PC-3 (cell line): ENCODE measurements at regions not wholly inside any gene's neighbourhood (a gene's known extent, or its start where the extent isn't known, plus 50 kb on each side); places are given as distances from the start of the nearest gene placed in this dataset.
A peak's percentile ranks its signal among the peaks of the same experiment; 100 is the strongest.

Experiments
- ATAC-seq: fragments of 200-7000 bp; cut with Tn5 transposase; 2 replicates; pipeline ENCODE4 v1.9.1; 2020; ENCODE audit warnings: mild to moderate bottlenecking, moderate library complexity
- BruUV-seq: library from RNA; stranded (reverse); fragments of 400-500 nt; replicated peaks from 2 replicates; lab custom pipeline; 2021; lab: Mats Ljungman, UMichigan
- CTCF ChIA-PET: fragments of 300-600 bp; sonication (Branson Sonifier 250); formaldehyde crosslinking; loops from one replicate; lab custom pipeline; 2022; ENCODE audit warnings: antibody characterized with exemption; lab: Charles Lee
- POLR2A ChIA-PET: fragments of 300-600 bp; sonication (Branson Sonifier 250); formaldehyde crosslinking; loops from one replicate; lab custom pipeline; 2022; ENCODE audit warnings: antibody characterized with exemption; ENCODE audit not compliant: unreplicated experiment; lab: Charles Lee
- DNase-seq: peaks from one replicate; pipeline ENCODE4 v3.0.0-alpha.2; 2015
- H2AFZ ChIP-seq: fragments of 300-600 bp; sonication (generic); 2 replicates; pipeline ENCODE4 v1.6.0; 2016; ENCODE audit warnings: antibody characterized with exemption, low read length
- H3F3A ChIP-seq: fragments of 300-600 bp; sonication (generic); one replicate; pipeline ENCODE4 v1.6.0; 2017; ENCODE audit warnings: antibody characterized with exemption, low read length, control low read depth, mild to moderate bottlenecking; ENCODE audit not compliant: unreplicated experiment
- H3K27ac ChIP-seq: fragments of 300-600 bp; sonication (generic); 2 replicates; pipeline ENCODE4 v1.5.1; 2016; ENCODE audit warnings: mild to moderate bottlenecking, low read length
- H3K27me3 ChIP-seq: fragments of 300-600 bp; sonication (generic); 2 replicates; pipeline ENCODE4 v1.6.1; 2016; ENCODE audit warnings: low read length, mixed read lengths
- H3K36me3 ChIP-seq: fragments of 300-600 bp; sonication (generic); 2 replicates; pipeline ENCODE4 v1.6.1; 2016; ENCODE audit warnings: low read depth, mixed run types, low read length, mixed read lengths
- H3K4me1 ChIP-seq: fragments of 300-600 bp; sonication (generic); 2 replicates; pipeline ENCODE4 v1.5.1; 2016; ENCODE audit warnings: low read length; ENCODE audit not compliant: insufficient read depth
- H3K4me2 ChIP-seq: fragments of 300-600 bp; sonication (generic); 2 replicates; pipeline ENCODE4 v1.6.0; 2016; ENCODE audit warnings: low read length
- H3K4me3 ChIP-seq: fragments of 300-600 bp; sonication (generic); 2 replicates; pipeline ENCODE4 v1.5.1; 2016; ENCODE audit warnings: mild to moderate bottlenecking, low read length, mixed read lengths
- H3K79me2 ChIP-seq: fragments of 300-600 bp; sonication (generic); 2 replicates; pipeline ENCODE4 v1.6.1; 2017; ENCODE audit warnings: low read length, mixed read lengths
- H3K9ac ChIP-seq: fragments of 300-600 bp; sonication (generic); 2 replicates; pipeline ENCODE4 v1.6.0; 2016; ENCODE audit warnings: mild to moderate bottlenecking, low read length
- H3K9me2 ChIP-seq: fragments of 300-600 bp; sonication (generic); replicated peaks from 2 replicates; pipeline ENCODE4 v1.6.1; 2016; ENCODE audit warnings: mixed run types, low read length, mixed read lengths
- H3K9me3 ChIP-seq: fragments of 300-600 bp; sonication (generic); 2 replicates; pipeline ENCODE4 v1.6.1; 2016; ENCODE audit warnings: low read length, mixed read lengths
- H4K20me1 ChIP-seq: fragments of 300-600 bp; sonication (generic); 2 replicates; pipeline ENCODE4 v1.6.1; 2016; ENCODE audit warnings: low read length, mixed read lengths
- CTCF ChIP-seq: fragments of 300-600 bp; sonication (generic); conservative IDR thresholded peaks from 2 replicates; pipeline ENCODE4 v1.5.1; 2017; ENCODE audit warnings: antibody characterized with exemption, low read depth, mild to moderate bottlenecking, low read length
- EZH2 ChIP-seq: fragments of 300-600 bp; sonication (generic); IDR thresholded peaks from one replicate; pipeline ENCODE4 v1.6.1; 2017; ENCODE audit warnings: antibody characterized with exemption, mild to moderate bottlenecking, low read length; ENCODE audit not compliant: unreplicated experiment
- EZH2phosphoT487 ChIP-seq: fragments of 300-600 bp; sonication (generic); IDR thresholded peaks from 2 replicates; pipeline ENCODE4 v1.6.1; 2018; ENCODE audit warnings: mild to moderate bottlenecking, antibody characterized with exemption, low read length, borderline replicate concordance
- intact Hi-C: fragments of 100-400 bp; cut with micrococcal nuclease; formaldehyde crosslinking; loops from 2 replicates; pipeline ENCODE4 v1.9.0; 2023

DNA sequence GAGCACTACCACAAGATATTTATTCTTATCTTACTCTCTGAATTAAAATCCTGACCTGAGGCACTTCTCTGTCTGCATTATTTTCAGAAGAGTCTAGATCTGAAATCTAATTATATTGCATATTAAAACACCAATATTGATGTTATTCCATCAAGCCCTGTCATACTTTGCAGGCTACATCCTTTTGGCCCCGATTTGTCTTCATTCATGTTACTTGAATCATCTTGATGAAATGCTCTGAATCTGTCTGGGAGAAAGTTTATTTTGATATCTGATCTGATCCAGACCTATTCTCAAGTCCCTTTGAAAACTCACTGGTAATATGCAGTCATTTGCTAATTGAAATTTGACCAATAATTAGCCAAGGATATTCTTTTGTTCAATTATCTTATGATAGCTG, 79.9 kb downstream of the BBS10 start:
- intact Hi-C loops: no loop called here
- no peak for TF ChIP-seq EZH2phosphoT487
- TF ChIP-seq CTCF: no peak
- TF ChIP-seq EZH2: no peak

DNA sequence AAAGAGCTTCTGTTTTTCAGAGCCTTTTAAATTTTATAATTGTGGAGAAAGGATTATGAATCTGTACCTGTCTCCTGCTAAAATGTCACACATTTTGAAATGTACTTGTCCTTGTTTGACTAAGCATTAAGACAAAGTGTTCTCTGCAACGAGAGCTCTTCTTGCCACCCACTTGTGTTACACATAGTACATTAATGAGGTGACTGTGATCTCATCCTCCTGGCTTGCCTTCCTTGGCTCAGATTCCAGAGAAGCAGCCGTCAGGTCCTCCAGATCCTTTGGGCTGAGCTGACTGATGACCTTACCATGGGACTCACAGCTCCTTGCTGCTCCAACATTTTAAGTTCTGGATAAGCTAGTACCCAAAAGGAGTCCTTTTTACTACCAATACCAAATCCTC, 81.4 kb downstream of the BBS10 start:
- H3K36me3 ChIP-seq: no peaks in the 10 kb centered on the region
- POLR2A ChIA-PET: no interaction called here
- H3K4me1 ChIP-seq: no peaks in the 10 kb centered on the region
- H2AFZ ChIP-seq: no peak overlapping the region
- H4K20me1 ChIP-seq: no peaks in the 10 kb centered on the region
- H3K27me3 ChIP-seq: no peaks in the 10 kb centered on the region
- BruUV-seq: no TSS peak
- H3K27ac ChIP-seq: no peak overlapping the region
- no peaks in the 10 kb centered on the region for H3K79me2 ChIP-seq
- no peaks in the 10 kb centered on the region for H3F3A ChIP-seq
- H3K4me2 ChIP-seq: no peak overlapping the region
- CTCF ChIA-PET: interaction anchor here (0.5 kb wide), 1 partner anchor 30 kb away, joined by 5 read pairs; no protein-coding TSS in a partner anchor
- no peak overlapping the region for H3K9ac ChIP-seq
- H3K9me2 ChIP-seq: no peaks in the 10 kb centered on the region
- TF ChIP-seq CTCF (no peak), EZH2phosphoT487 (no peak), EZH2 (no peak)
- ATAC-seq (peak; percentile 42; the same call in 1 of the 2 replicates), DNase-seq (peak; percentile 20)
- no peaks in the 10 kb centered on the region for H3K9me3 ChIP-seq
- no peak overlapping the region for H3K4me3 ChIP-seq
- intact Hi-C loops: no loop called here

More for the DNA sequence above, 79.9 kb downstream of the BBS10 start:
- H3K27me3 ChIP-seq: no peaks in the 10 kb centered on the region
- H3K9me2 ChIP-seq: no peaks in the 10 kb centered on the region
- DNase-seq (no peak), ATAC-seq (no peak)
- CTCF ChIA-PET: no interaction called here
- H3F3A ChIP-seq: no peaks in the 10 kb centered on the region
- H3K9me3 ChIP-seq: no peaks in the 10 kb centered on the region
- H3K4me1 ChIP-seq: no peaks in the 10 kb centered on the region
- no peak overlapping the region for H3K27ac ChIP-seq
- no peaks in the 10 kb centered on the region for H3K36me3 ChIP-seq
- POLR2A ChIA-PET: no interaction called here
- no peak overlapping the region for H3K4me3 ChIP-seq
- H3K4me2 ChIP-seq: no peak overlapping the region
- H3K79me2 ChIP-seq: no peaks in the 10 kb centered on the region
- BruUV-seq: no TSS peak
- H2AFZ ChIP-seq: no peak overlapping the region
- no peaks in the 10 kb centered on the region for H4K20me1 ChIP-seq
- no peak overlapping the region for H3K9ac ChIP-seq

- POLR2A ChIA-PET: no interaction called here
- no peak for ATAC-seq
- TF ChIP-seq CTCF: no peak
- TF ChIP-seq EZH2phosphoT487: no peak
- no peak for TF ChIP-seq EZH2
- Histone ChIP-seq H4K20me1 (no peaks in the 10 kb centered on the region), H3K4me3 (no peak overlapping the region), H3K9ac (no peak overlapping the region), H3K9me3 (no peaks in the 10 kb centered on the region), H3K9me2 (no peaks in the 10 kb centered on the region), H3K27ac (no peak overlapping the region), H3F3A (no peaks in the 10 kb centered on the region), H3K4me1 (no peaks in the 10 kb centered on the region), H2AFZ (no peak overlapping the region), H3K27me3 (no peaks in the 10 kb centered on the region), H3K79me2 (no peaks in the 10 kb centered on the region), H3K4me2 (no peak overlapping the region), H3K36me3 (no peaks in the 10 kb centered on the region)
- DNase-seq: no peak
- intact Hi-C loops: no loop called here
- CTCF ChIA-PET: no interaction called here
- BruUV-seq: no TSS peak
Observed at GRCh38 chr12:76265424-76266180, 82.6 kb downstream of the BBS10 start.
